Mesenchymal stem cell (in vitro differentiated cells and primary cell): ENCODE measurements at regions not wholly inside any gene's neighbourhood (a gene's known extent, or its start where the extent isn't known, plus 50 kb on each side); places are given as distances from the start of the nearest gene placed in this dataset.
A peak's percentile ranks its signal among the peaks of the same experiment; 100 is the strongest.

ENCODE experiments used
- DNase-seq: peaks from one replicate; pipeline ENCODE4 v3.0.0-alpha.2; 2013
- H2AFZ ChIP-seq: one replicate; pipeline ENCODE4 v1.6.1; 2013; ENCODE audit warnings: low read depth, mild to moderate bottlenecking, control low read depth, inconsistent platforms, low read length, moderate library complexity
- H2AK5ac ChIP-seq: 2 replicates; pipeline ENCODE4 v1.6.1; 2013; ENCODE audit warnings: low read length, moderate library complexity, mild to moderate bottlenecking, inconsistent platforms; ENCODE audit not compliant: severe bottlenecking
- H2BK120ac ChIP-seq: one replicate; pipeline ENCODE4 v1.6.1; 2013; ENCODE audit warnings: low read depth, mild to moderate bottlenecking, inconsistent platforms, low read length, moderate library complexity
- H2BK12ac ChIP-seq, 2 experiments: one replicate each; pipeline ENCODE4 v1.6.1; 2013; ENCODE audit warnings: inconsistent platforms in 2 of 2, low read length in 2 of 2, mild to moderate bottlenecking in 2 of 2, moderate library complexity in 2 of 2, control low read depth in 1 of 2
- H2BK15ac ChIP-seq: one replicate; pipeline ENCODE4 v1.6.1; 2013; ENCODE audit warnings: mild to moderate bottlenecking, low read depth, inconsistent platforms; ENCODE audit not compliant: poor library complexity, severe bottlenecking
- H2BK5ac ChIP-seq: 2 replicates; pipeline ENCODE4 v1.6.1; 2013; ENCODE audit warnings: low read depth, mild to moderate bottlenecking, low read length, control low read depth, inconsistent platforms; ENCODE audit not compliant: poor library complexity, severe bottlenecking
- H3K14ac ChIP-seq, 2 experiments: one replicate each; pipeline ENCODE4 v1.6.1; 2013; ENCODE audit warnings: inconsistent platforms in 2 of 2, low read length in 2 of 2, control low read depth in 1 of 2, mild to moderate bottlenecking in 1 of 2, moderate library complexity in 1 of 2
- H3K18ac ChIP-seq, 2 experiments: one replicate each; pipeline ENCODE4 v1.6.1; 2013; ENCODE audit warnings: inconsistent platforms in 2 of 2, low read length in 2 of 2, control low read depth in 1 of 2, low read depth in 1 of 2, mild to moderate bottlenecking in 1 of 2
- H3K23ac ChIP-seq, 2 experiments: one replicate each; pipeline ENCODE4 v1.6.1; 2013; ENCODE audit warnings: inconsistent platforms in 2 of 2, low read length in 2 of 2, mild to moderate bottlenecking in 2 of 2, moderate library complexity in 2 of 2, control low read depth in 1 of 2
- H3K27ac ChIP-seq: 2 replicates; pipeline ENCODE4 v1.5.1; 2013; ENCODE audit warnings: mild to moderate bottlenecking, moderate library complexity, low read length, control low read depth, inconsistent platforms; ENCODE audit not compliant: poor library complexity, severe bottlenecking
- H3K27me3 ChIP-seq, 2 experiments: 2 replicates each; pipeline versions ENCODE4 v1.6.1 to v1.7.0; 2013; ENCODE audit warnings: low read length in 2 of 2, mild to moderate bottlenecking in 2 of 2, moderate library complexity in 2 of 2, control low read depth in 1 of 2, inconsistent platforms in 1 of 2; ENCODE audit not compliant: control insufficient read depth in 1 of 2, insufficient read depth in 1 of 2
- H3K36me3 ChIP-seq, 2 experiments: 2 replicates each; pipeline versions ENCODE4 v1.6.1 to v1.7.0; 2013; ENCODE audit warnings: low read length in 2 of 2, control low read depth in 1 of 2, inconsistent platforms in 1 of 2, low read depth in 1 of 2, mild to moderate bottlenecking in 1 of 2; ENCODE audit not compliant: insufficient read depth in 2 of 2, control insufficient read depth in 1 of 2
- H3K4ac ChIP-seq, 2 experiments: one replicate each; pipeline ENCODE4 v1.6.1; 2013; ENCODE audit warnings: inconsistent platforms in 2 of 2, low read length in 2 of 2, mild to moderate bottlenecking in 2 of 2, moderate library complexity in 2 of 2, control low read depth in 1 of 2, low read depth in 1 of 2
- H3K4me1 ChIP-seq: 2 replicates; pipeline ENCODE4 v1.6.1; 2013; ENCODE audit warnings: low read depth, low read length, control low read depth; ENCODE audit not compliant: control insufficient read depth, insufficient read depth
- H3K4me2 ChIP-seq: 2 replicates; pipeline ENCODE4 v1.6.1; 2013; ENCODE audit warnings: low read length, mild to moderate bottlenecking, inconsistent platforms; ENCODE audit not compliant: poor library complexity, severe bottlenecking
- H3K4me3 ChIP-seq, 2 experiments: 2 replicates each; pipeline versions ENCODE4 v1.5.1 to v1.7.0; 2013; ENCODE audit warnings: low read length in 2 of 2, mild to moderate bottlenecking in 2 of 2, control low read depth in 1 of 2, low read depth in 1 of 2; ENCODE audit not compliant: insufficient read depth in 1 of 2
- H3K79me1 ChIP-seq: replicated peaks from 2 replicates; pipeline ENCODE4 v1.6.1; 2013; ENCODE audit warnings: mild to moderate bottlenecking, control low read depth, low read length, inconsistent platforms; ENCODE audit not compliant: poor library complexity, severe bottlenecking
- H3K9ac ChIP-seq: 2 replicates; pipeline ENCODE4 v1.7.0; 2013; ENCODE audit warnings: mild to moderate bottlenecking, low read length, moderate library complexity
- H3K9me3 ChIP-seq: 2 replicates; pipeline ENCODE4 v1.7.0; 2013; ENCODE audit warnings: mild to moderate bottlenecking, low read length; ENCODE audit not compliant: control insufficient read depth
- H4K8ac ChIP-seq: one replicate; pipeline ENCODE4 v1.6.1; 2013; ENCODE audit warnings: inconsistent platforms, mild to moderate bottlenecking, low read length, moderate library complexity
- H4K91ac ChIP-seq: one replicate; pipeline ENCODE4 v1.6.1; 2013; ENCODE audit warnings: mild to moderate bottlenecking, low read length, inconsistent platforms
- WGBS: methylation state at CpG from one replicate; pipeline ENCODE4 v1.1.7; 2013; ENCODE audit warnings: mixed read lengths; 5-methylcytosine and 5-hydroxymethylcytosine counted together

- Histone ChIP-seq H2BK120ac (no peak overlapping the region), H4K8ac (no peak overlapping the region), H3K9me3 (no peaks in the 10 kb centered on the region), H3K4me3 (no peak overlapping the region), H2BK5ac (no peak overlapping the region), H3K36me3 (no peaks in the 10 kb centered on the region), H3K23ac (no peak overlapping the region), H2BK15ac (no peak overlapping the region), H3K4me2 (no peak overlapping the region), H3K14ac (no peak overlapping the region), H3K18ac (no peak overlapping the region), H2BK12ac (no peak overlapping the region), H3K9ac (no peak overlapping the region), H3K27me3 (peaks cover 0 to 33% of the 10 kb centered on the region in 2 experiments), H3K79me1 (no peaks in the 10 kb centered on the region), H2AK5ac (no peak overlapping the region), H3K4ac (no peak overlapping the region), H4K91ac (no peak overlapping the region), H3K4me1 (peaks cover 24% of the 10 kb centered on the region), H2AFZ (no peak overlapping the region), H3K27ac (no peak overlapping the region)
- 83% methylated on average over 17 of the region's 17 CpGs for WGBS
- DNase-seq = no peak
Measured at GRCh38 chr11:8336356-8337129, 72.9 kb upstream of the LMO1 start.

- H2BK12ac ChIP-seq = no peak overlapping the region
- WGBS = 74% methylated on average over 7 of the region's 7 CpGs
- no peaks in the 10 kb centered on the region for H3K36me3 ChIP-seq
- H3K9me3 ChIP-seq = no peaks in the 10 kb centered on the region
- no peak overlapping the region for H2BK15ac ChIP-seq
- H3K4ac ChIP-seq = no peak overlapping the region
- H3K23ac ChIP-seq = no peak overlapping the region
- no peak overlapping the region for H3K27ac ChIP-seq
- no peaks in the 10 kb centered on the region for H3K79me1 ChIP-seq
- H3K4me1 ChIP-seq = peaks cover 27% of the 10 kb centered on the region
- H2BK5ac ChIP-seq = no peak overlapping the region
- H4K8ac ChIP-seq = no peak overlapping the region
- no peak overlapping the region for H3K4me3 ChIP-seq
- H3K9ac ChIP-seq = no peak overlapping the region
- no peak overlapping the region for H4K91ac ChIP-seq
- H3K18ac ChIP-seq = no peak overlapping the region
- H3K27me3 ChIP-seq = peaks cover 0 to 31% of the 10 kb centered on the region in 2 experiments
- H3K4me2 ChIP-seq = no peak overlapping the region
- H2AK5ac ChIP-seq = no peak overlapping the region
- H2AFZ ChIP-seq = no peak overlapping the region
- H2BK120ac ChIP-seq = no peak overlapping the region
- H3K14ac ChIP-seq = no peak overlapping the region
- no peak for DNase-seq
Measured at GRCh38 chr11:8335683-8336082, 72.0 kb upstream of the LMO1 start.

GRCh38 chr11:8335186-8335585 is 71.5 kb upstream of the LMO1 start:
- H3K4me2 ChIP-seq = no peak overlapping the region
- no peak overlapping the region for H3K23ac ChIP-seq
- H3K79me1 ChIP-seq = no peaks in the 10 kb centered on the region
- no peaks in the 10 kb centered on the region for H3K9me3 ChIP-seq
- no peak overlapping the region for H2BK5ac ChIP-seq
- WGBS = 83% methylated on average over 8 of the region's 8 CpGs
- H3K14ac ChIP-seq = no peak overlapping the region
- no peak overlapping the region for H2AK5ac ChIP-seq
- H2BK12ac ChIP-seq = no peak overlapping the region
- H2BK120ac ChIP-seq = no peak overlapping the region
- peaks cover 31% of the 10 kb centered on the region for H3K4me1 ChIP-seq
- no peak overlapping the region for H4K91ac ChIP-seq
- no peak overlapping the region for H2BK15ac ChIP-seq
- H2AFZ ChIP-seq = no peak overlapping the region
- H3K4me3 ChIP-seq = no peak overlapping the region
- H4K8ac ChIP-seq = no peak overlapping the region
- no peak for DNase-seq
- H3K27ac ChIP-seq = no peak overlapping the region
- H3K4ac ChIP-seq = no peak overlapping the region
- peaks cover 0 to 31% of the 10 kb centered on the region in 2 experiments for H3K27me3 ChIP-seq
- H3K9ac ChIP-seq = no peak overlapping the region
- H3K36me3 ChIP-seq = no peaks in the 10 kb centered on the region
- no peak overlapping the region for H3K18ac ChIP-seq

GRCh38 chr11:8333811-8334401 is 70.2 kb upstream of the LMO1 start:
- no peak overlapping the region for H3K23ac ChIP-seq
- WGBS = 53% methylated on average over 7 of the region's 7 CpGs
- no peaks in the 10 kb centered on the region for H3K79me1 ChIP-seq
- no peak overlapping the region for H4K8ac ChIP-seq
- H2AFZ ChIP-seq = no peak overlapping the region
- H3K4me1 ChIP-seq = peaks cover 40% of the 10 kb centered on the region
- no peak overlapping the region for H2AK5ac ChIP-seq
- no peak overlapping the region for H3K9ac ChIP-seq
- no peak overlapping the region for H3K4ac ChIP-seq
- H3K36me3 ChIP-seq = no peaks in the 10 kb centered on the region
- no peak overlapping the region for H3K4me3 ChIP-seq
- peak; percentile 34 for DNase-seq
- no peak overlapping the region for H3K14ac ChIP-seq
- H3K27me3 ChIP-seq = peaks cover 0 to 24% of the 10 kb centered on the region in 2 experiments
- no peaks in the 10 kb centered on the region for H3K9me3 ChIP-seq
- no peak overlapping the region for H3K18ac ChIP-seq
- H2BK120ac ChIP-seq = no peak overlapping the region
- no peak overlapping the region for H2BK5ac ChIP-seq
- H2BK12ac ChIP-seq = no peak overlapping the region
- H2BK15ac ChIP-seq = no peak overlapping the region
- H4K91ac ChIP-seq = no peak overlapping the region
- no peak overlapping the region for H3K4me2 ChIP-seq
- H3K27ac ChIP-seq = no peak overlapping the region
